GM18502 (cell line): ENCODE measurements at regions not wholly inside any gene's neighbourhood (a gene's known extent, or its start where the extent isn't known, plus 50 kb on each side); places are given as distances from the start of the nearest gene placed in this dataset.

Experiments
- ATAC-seq: cut with Tn5 transposase; IDR thresholded peaks from one replicate; pipeline ENCODE4 v1.9.1; 2021; ENCODE audit warnings: mild to moderate bottlenecking; ENCODE audit not compliant: unreplicated experiment, poor library complexity

DNA sequence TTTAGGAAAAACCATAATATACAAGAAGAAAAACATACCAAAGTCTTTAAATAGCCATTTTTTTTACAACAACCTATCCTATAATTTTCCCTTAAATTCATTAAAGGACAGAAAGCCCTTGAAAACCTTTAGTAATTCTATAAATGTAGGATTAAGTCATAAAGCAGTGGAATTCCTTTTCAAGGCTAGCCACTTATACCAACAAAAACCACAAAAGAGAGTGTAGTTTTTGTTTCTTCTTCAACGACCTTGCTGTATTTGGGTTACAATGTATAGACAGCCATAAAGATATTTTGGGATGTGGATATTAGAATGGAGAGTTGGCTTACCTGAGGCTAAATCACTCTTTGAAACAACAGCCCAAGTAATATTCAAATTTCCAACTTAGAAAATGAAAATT, 296.6 kb upstream of the CDIN1 start:
- ATAC-seq = no peak

DNA sequence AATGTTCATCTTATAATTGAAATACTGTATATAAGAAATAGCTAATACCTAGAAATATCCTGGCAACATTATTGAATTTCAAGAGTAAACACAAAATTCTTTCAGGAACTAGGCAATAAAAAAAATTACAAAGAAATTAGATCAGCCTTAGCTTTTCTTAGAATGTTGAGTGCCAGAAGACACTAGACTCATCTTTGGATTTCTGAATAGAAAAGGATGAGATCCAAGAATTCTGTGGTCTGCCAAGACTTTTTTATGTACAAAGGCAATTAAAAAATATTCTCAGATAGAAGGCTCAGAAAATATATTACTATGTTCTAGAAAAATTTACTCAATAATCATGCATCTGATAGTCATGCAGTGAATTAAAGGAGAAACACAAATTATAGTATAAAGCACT, 294.5 kb upstream of the CDIN1 start:
- no peak for ATAC-seq

DNA sequence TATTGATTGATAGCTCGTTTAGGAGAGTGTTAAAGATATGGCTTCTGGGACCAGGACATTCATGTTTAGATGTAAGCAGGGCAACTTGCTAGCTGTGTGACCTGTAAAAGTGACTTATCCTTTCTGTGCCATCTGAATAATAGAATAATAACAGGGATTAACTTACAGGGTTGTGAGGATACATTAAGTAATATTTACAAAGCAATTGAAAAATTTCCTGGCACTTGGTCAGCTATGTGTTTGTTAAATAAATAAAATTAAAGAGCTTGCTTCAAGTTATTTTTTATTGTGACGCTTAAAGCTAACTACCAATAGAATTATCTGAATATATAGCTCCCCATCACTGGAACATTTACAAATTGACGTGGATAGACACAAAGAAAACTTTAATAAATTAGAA, 287.9 kb upstream of the CDIN1 start:
- ATAC-seq = no peak

DNA sequence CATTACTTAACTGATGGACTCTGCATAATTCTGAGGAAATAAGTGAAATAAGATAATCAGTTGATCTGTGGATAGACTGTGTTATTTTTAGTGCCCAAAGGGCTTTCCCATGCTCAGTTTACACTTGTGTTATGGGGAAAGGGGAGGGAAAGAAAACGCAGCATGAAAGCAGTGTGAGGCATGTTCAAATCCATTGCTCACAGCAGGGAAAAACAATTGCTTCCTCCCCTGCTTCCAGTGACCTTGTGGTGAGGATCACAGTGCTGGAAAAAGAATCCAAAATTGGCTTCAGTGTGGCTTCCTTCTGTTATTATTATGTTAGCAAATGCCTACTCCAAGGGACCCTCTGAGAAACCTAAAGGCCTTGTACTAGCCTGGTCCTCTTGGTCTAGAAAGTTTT, 285.1 kb upstream of the CDIN1 start:
- ATAC-seq = no peak

DNA sequence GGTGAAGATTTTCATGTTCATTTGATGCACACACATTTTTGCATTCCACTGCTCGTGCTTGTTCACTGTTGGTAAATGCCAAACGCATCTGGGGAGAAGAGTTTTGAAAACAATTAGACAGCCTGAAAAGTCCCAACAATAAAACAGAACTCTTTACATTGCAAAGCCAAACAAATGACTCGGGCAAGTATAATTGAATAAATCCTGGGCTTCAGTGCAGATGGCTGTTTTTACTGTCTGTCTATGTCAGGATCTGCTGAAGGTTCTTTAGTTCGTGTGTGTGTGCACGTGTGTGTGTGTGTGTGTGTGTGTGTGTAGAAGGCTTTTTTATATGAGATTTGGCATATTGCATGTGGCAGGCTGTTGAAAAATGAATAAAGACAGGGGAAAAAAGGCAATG, 277.5 kb upstream of the CDIN1 start:
- no peak for ATAC-seq

DNA sequence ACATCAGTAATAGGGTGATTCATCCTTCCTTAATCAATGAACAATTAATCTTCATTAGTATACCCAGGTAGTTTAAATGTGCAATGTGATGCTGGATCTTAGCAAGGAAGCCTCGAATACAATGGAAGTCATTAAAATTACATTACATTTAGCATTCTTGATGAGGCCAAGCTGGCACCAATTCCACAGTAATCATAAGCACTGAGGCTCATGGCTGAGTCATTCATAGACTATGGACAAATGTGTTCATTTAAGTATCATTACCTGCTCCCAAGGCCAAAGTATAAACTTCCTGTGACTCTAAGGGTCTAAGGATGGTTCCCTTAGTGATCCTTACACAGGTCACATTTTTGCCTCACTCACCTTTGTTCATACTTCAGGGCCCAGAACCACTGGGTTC, 266.4 kb upstream of the CDIN1 start:
- no peak for ATAC-seq

DNA sequence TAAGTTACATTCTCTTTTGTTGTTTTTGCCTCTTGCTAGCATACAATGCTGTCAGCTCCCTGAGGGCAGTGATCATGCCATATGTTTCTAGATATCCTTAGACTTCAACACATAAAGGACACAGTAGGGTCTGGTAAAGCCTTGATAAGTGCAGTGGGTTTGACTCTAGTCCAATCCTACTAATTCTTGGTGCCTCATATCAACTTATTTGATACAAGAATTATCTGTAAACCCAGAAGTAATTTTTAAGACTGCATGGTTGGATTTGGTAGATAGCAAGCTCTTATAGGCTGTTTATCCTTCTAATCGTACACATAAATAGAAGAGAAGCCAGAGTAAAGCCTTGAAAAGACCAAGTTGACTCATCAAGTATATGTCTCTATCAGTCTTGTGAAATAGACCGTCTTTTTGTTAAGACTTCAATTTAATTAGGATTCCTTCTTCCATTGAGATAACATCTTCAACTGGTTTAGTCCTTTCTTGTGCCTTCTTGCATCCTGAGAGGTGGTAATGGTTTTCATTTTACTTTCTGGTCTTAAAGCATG, 265.6 kb upstream of the CDIN1 start:
- no peak for ATAC-seq

DNA sequence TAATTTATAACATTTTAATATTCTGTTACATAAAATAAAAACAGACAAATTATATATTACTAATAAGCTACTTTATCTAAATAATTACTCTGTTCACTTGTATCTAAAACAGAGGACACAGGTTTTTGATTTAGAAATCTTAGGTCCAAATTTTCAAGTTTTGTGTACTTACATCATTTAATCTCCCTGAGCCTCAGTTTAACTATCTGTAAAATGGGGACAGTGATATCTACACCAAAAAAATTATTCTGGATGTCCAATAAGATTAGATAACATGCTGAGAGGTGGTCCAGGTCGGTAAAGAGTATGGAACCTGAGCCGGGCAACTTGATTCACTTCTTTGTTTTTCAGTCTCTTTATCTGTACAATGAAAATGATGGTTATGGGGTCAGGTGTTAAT, 263.8 kb upstream of the CDIN1 start:
- no peak for ATAC-seq

DNA sequence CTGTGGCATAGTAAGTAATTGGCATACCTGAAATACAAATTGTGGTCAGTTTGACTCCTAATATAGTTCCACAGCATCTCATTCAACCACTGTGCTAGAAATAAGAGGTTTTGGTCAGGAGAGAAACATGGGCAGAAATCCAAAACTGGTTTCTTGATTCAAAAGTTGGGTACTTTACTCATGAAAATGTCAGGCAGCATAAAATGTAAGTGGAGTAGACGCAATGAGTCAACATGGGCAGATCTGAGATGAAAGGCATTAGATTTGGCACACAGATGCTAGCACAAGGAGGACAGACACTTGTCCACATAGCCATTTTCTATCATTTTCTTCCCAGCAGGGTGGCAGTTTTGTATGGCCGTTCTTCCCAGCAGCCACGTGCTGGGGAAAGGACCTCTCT, 255.8 kb upstream of the CDIN1 start:
- no peak for ATAC-seq

DNA sequence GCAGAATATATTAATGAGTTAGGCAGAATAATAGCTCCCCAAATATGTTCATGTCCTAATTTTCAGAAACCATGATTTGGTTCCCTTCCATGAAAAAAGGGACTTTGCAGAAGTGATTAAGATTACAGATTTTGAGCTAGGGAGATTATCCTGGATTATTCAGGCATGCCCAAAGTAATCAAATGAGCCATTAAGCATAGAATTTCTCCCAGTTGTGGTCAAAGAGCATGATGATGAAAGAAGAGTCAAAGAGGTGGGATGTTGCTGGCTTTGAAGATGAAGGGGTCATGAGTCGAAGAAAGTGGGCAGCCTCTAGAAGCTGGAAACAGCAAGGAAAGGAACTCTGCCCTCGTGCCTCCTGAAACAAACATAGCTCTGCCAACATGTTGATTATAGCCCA, 254.2 kb upstream of the CDIN1 start:
- no peak for ATAC-seq

DNA sequence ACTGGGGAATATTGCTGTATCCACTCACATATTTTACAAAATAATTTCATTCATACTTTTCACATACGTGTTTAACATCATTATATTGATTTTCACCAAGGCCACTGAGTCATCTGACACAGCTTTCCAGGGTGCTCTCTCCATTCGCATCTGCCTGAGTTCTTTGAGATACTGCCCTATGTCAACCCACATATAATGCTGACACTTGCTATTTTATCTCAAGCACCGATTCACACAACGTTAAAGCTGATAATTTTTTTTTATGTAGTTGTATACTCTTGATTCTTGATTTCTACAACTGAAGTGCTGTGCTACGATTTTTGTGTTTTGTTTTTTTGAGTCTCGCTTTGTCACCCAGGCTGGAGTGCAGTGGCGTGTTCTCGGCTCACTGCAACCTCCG, 249.8 kb upstream of the CDIN1 start:
- ATAC-seq = no peak

DNA sequence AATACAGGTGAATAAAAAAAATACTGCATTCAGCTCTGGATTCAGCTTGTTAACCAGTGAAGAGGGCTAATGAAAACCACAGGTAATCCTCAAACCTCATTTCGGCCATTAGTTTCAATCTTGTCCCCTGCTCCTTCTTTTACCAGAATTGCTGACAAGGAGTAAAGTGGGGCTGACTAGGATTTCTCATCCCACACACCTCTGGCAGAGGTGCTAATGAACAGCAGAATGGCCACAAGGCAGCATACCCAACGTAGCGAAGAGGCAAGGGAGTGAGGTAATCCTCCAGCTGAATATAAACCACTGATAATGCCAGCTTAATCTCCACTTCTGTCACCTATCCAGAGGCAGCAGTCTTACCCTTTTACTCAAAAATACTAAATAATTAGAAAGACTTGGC, 248.8 kb upstream of the CDIN1 start:
- no peak for ATAC-seq

DNA sequence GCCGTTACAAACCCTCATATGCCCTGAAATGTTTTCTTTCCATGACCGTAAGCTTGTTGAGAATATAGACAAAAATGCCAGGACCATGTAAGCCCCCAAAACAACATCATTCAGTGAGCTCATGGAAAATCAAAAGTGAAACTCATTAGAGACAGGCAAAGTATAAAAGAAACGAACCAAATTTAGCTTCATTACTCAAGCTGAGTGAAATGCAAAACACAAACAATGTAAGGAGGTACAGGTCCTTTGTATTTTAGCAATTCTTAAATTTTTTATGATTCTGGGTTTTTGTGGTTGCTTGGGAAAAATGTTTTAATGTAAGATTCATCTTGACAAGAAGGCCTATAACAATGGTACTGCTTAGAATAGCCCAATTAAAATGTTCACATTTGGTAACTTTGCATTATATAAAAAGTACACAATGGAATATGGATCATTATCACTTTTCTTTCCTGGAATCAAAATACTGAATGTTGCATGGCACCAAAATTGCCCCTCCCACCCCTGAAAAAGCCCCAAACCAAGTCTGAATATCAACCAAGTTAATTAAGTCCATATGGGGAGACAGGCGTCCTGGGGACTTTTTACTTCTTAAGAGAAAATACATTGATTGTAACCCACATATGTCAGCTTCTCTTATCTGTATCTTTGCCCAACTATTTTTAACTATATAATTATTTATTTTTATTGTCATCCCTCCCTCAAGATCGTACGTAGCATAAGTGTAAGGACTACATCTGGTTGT, 247.7 kb upstream of the CDIN1 start:
- no peak for ATAC-seq

DNA sequence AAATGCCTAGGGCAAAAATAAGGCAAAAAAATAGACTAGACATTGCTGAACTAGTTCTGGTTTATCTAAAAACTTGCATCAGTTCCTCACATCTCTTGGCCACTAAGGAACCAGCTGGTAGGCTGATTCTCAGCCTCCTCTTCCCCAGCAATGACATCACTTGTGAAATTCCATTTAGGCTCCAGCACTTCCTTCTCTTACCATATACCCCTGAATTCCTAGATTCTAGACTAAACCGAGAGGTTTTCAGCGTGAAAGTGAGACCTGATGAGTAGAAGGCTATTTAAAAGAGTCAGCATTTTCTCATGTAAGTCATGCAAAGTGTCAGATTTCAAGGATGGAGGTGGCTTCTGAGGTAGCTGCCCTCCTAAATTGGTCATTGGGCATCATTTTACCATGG, 247.1 kb upstream of the CDIN1 start:
- ATAC-seq = no peak

DNA sequence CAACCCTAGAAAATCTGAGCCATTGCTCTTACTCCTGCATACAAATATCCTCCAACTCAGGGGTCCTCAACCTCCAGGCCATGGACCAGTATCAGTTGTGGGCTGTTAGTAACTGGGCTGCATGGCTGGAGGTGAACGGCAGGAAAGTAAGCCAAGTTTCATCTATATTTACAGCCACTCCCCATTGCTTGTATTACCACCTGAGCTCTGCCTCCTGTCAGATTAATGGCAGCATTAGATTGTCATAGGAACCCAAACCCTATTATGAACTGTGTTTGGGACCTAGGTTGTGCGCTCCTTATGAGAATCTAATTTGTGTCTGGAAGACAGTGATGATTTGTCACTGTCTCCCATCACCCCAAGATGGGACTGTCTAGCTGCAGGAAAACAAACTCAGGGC, 246.5 kb upstream of the CDIN1 start:
- no peak for ATAC-seq

DNA sequence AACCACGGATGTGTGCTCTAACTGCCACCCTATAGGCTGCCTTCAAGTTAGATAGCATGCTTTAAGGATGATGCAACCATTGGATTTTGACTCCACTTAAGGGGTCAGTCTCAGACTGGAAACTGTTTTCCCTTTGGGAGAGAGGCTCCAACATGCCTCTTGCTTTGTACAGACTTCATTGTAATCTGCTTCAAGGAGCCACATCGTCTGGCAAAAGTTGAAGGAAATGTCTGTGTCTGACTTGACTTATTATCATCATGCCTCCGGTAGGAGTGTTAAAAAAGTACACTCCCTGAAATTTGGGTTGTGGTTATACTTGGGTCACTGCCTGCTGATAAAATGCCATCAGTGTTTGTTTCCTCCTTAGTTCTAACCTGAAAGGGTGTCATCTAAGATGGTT, 245.4 kb upstream of the CDIN1 start:
- no peak for ATAC-seq

DNA sequence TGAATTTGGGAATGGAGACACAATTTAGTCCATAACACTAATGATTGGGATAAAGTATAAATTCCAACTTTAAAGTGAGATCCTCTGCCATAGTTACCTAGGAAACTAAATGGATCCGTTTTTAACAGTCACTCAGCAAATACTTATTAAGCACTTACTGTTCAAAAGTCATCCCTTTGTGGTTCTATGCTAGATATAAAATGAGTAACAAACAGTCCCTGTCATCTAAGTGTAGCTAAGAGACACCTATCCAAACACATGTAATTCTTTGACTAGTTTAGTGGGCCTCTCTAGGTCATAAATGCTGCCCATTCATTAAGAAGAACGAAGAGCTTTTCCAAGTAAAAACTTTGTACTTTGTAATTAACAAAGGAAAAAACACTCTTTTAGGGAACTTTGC, 244.2 kb upstream of the CDIN1 start:
- no peak for ATAC-seq

DNA sequence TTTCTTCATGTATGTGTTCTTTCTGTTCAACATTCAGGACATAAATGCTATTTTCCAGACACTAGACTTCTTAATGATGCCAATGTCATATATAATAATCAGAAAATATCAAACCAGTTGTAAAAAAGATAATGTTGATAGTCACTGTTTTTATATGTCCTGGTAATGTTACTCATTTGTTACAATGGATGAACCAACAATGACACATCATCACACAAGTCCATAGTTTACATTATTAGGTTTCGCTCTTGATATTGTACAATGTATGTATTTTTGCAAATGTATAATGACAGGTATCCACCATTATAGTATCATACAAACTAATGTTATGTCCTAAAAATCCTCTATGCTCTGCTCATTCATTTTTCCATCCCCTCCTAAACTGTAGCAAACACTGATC, 243.8 kb upstream of the CDIN1 start:
- no peak for ATAC-seq

DNA sequence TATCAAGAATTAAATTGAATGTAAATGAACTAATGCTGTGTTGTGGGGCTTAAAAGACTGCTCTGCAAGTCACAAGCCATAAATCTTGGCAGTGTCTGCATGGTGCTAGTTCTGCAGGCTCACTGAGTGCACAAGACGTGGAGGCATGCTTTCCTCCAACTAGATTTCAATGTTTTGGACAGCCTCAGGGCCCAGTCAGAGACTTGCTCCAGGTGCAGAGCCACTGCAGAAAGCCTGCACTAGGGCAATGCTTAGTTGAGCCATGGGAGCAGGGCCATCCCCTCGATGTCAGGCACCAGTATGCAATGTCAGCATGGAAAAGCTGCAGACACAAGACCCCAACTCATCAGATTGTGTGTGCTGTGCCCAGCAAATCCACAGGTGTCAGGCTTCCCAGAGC, 234.5 kb upstream of the CDIN1 start:
- ATAC-seq = no peak

DNA sequence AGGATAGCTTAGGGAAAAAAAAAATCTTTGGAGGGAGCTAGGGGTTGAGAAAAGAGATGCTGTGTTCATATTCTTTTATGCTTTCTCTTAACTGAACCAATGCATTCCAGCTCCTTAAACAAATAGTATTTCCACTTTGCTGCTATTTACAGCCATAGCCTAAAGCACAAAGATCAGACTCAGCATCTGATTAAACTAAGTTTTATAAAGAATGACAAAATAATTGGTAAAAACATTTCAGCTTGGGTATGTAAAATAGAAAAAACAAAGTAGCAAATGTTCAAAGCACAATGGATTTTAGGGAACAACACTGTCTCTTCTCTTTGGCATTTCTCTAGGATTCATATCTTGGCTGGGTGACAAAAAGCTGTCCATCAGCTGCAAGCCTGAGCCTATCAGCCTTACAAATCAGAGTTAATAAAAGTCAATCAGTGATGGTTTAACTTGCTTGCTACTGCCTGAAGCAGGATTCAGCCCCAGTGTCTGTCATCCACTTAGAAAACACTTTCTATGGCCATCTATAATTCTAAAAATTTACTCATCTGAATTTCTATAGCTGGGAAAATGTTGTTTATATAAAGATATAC, 232.1 kb upstream of the CDIN1 start:
- ATAC-seq = no peak

DNA sequence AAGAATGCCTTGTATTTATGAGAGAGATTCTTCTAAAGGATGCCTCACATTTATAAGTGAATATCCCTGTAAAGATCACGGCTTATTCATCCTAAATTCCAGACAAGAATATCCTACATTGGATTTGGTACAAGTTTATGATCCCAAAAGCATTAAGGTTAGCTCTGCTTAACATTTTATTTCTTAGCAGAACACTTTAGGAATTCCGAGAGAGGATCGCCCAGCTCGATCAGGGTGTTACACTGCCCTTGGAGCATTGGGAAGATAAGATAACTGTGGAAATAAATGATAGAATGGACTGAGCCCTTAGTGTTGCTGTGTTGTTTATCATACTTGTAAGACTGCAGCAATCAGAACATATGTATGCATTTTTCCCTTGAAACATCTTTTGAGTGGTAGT, 223.0 kb upstream of the CDIN1 start:
- no peak for ATAC-seq

DNA sequence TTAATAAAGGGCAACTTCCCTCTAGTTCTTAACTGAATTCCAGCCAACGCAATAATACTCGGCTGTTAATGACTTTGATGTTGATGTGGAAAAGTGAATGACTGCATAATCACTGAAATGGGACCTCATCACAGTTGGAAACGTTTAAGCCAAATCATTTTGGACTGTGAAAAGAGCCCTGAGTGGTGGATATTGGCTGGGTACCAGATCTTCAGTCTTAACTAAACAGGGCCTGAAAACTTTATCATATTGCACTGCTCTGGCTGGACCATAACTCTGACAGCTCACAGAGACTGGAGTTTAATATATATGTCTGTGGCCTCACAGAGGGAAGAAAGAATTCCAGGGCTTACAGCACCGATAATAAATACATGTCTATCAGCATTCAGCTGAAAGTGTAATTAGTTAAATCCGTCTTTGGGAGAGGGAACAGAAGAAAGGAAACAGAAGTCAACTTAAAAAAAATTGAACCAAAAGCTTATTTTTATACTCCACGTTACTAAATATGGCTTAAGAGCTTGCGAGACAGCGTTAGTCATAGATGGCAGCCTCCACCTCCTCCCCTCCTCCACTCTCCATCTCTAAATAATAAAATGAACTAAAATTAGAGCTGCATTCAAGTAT, 222.3 kb upstream of the CDIN1 start:
- ATAC-seq = no peak
